MCF 10A (cell line): ENCODE measurements at regions not wholly inside any gene's neighbourhood (a gene's known extent, or its start where the extent isn't known, plus 50 kb on each side); places are given as distances from the start of the nearest gene placed in this dataset.

Experiments used
- BruUV-seq: library from RNA; stranded (reverse); fragments of 400-500 nt; replicated peaks from 2 replicates; lab custom pipeline; 2021; lab: Mats Ljungman, UMichigan
- CTCF ChIA-PET: fragments of 300-600 bp; sonication (Branson Sonifier 250); formaldehyde crosslinking; extraction: SDS; loops from one replicate; lab custom pipeline; 2021; ENCODE audit warnings: antibody characterized with exemption, inconsistent platforms; lab: Yijun Ruan, JAX
- POLR2A ChIA-PET: fragments of 300-600, 350-650 bp; sonication (Branson Sonifier 250); formaldehyde crosslinking; extraction: SDS; loops from one replicate; lab custom pipeline; 2020; ENCODE audit warnings: antibody characterized with exemption, inconsistent platforms; lab: Yijun Ruan, JAX
- DNase-seq: peaks from one replicate; pipeline ENCODE4 v3.0.0-alpha.2; 2018; ENCODE audit not compliant: unreplicated experiment
- H3K27ac Mint-ChIP-seq: one replicate; pipeline ENCODE4 v1.8.0; 2022; ENCODE audit warnings: mild to moderate bottlenecking, low read depth, mixed read lengths; ENCODE audit not compliant: unreplicated experiment
- H3K27me3 Mint-ChIP-seq: one replicate; pipeline ENCODE4 v1.8.0; 2022; ENCODE audit warnings: mixed read lengths; ENCODE audit not compliant: insufficient read depth, unreplicated experiment
- H3K36me3 Mint-ChIP-seq: one replicate; pipeline ENCODE4 v1.8.0; 2022; ENCODE audit warnings: mild to moderate bottlenecking, moderate library complexity, mixed read lengths; ENCODE audit not compliant: insufficient read depth, unreplicated experiment
- H3K4me1 Mint-ChIP-seq: one replicate; pipeline ENCODE4 v1.8.0; 2022; ENCODE audit warnings: mixed read lengths; ENCODE audit not compliant: insufficient read depth, unreplicated experiment
- H3K4me3 Mint-ChIP-seq: one replicate; pipeline ENCODE4 v1.8.0; 2022; ENCODE audit warnings: mild to moderate bottlenecking, moderate library complexity, mixed read lengths; ENCODE audit not compliant: unreplicated experiment
- H3K9me3 Mint-ChIP-seq: one replicate; pipeline ENCODE4 v1.8.0; 2022; ENCODE audit warnings: mixed read lengths; ENCODE audit not compliant: unreplicated experiment
- CTCF ChIP-seq: fragments of 200-600 bp; IDR thresholded peaks from one replicate; pipeline ENCODE4 v1.8.0; 2022; ENCODE audit warnings: antibody characterized with exemption, mild to moderate bottlenecking; ENCODE audit not compliant: unreplicated experiment
- intact Hi-C: fragments of 100-400 bp; cut with micrococcal nuclease; formaldehyde crosslinking; loops from 2 replicates; pipeline ENCODE4 v1.14.1; 2022

DNA sequence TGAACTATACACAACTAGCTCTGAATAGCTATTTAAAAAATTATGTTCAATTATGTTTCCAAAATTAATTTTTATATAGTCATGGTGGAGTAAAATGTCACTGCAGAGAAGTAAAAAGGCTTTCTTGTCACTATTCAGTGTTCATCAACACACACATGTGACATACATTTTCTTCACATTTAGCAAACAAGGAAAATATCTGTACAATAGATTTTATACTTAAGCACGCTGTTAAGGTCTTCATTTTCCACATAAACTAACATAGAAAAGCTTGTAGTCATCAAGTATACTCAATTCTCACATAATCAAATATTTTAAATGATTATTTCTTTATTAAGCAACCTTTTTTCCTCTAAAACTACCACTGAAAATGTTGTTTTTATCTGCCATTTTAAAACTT is 141.2 kb upstream of the DIO2 start:
- Mint-ChIP-seq H3K4me3 (no peak overlapping the region), H3K36me3 (no peaks in the 10 kb centered on the region), H3K9me3 (no peaks in the 10 kb centered on the region), H3K27me3 (no peaks in the 10 kb centered on the region), H3K27ac (no peak overlapping the region), H3K4me1 (no peaks in the 10 kb centered on the region)
- POLR2A ChIA-PET = no interaction called here
- CTCF ChIA-PET = interaction anchor here (0.7 kb wide), 1 partner anchor 15 kb away, joined by 3 read pairs; no protein-coding TSS in a partner anchor
- BruUV-seq = no TSS peak
- TF ChIP-seq CTCF = no peak
- intact Hi-C loops = loop anchor here (10.0 kb wide), 1 partner anchor 492 kb away; no protein-coding TSS in a partner anchor
- DNase-seq = no peak

- Mint-ChIP-seq H3K4me3 (no peak overlapping the region), H3K27me3 (no peaks in the 10 kb centered on the region), H3K4me1 (no peaks in the 10 kb centered on the region), H3K27ac (no peak overlapping the region), H3K9me3 (no peaks in the 10 kb centered on the region), H3K36me3 (no peaks in the 10 kb centered on the region)
- ChIA-PET POLR2A (interaction anchor here (0.7 kb wide), 1 partner anchor 1353 kb away, joined by 3 read pairs; no protein-coding TSS in a partner anchor), CTCF (interaction anchor here (1.0 kb wide), 2 partner anchors 137 to 295 kb away, joined by 3 read pairs; no protein-coding TSS in a partner anchor)
- no TSS peak for BruUV-seq
- intact Hi-C loops = loop anchor here (10.0 kb wide), 1 partner anchor 494 kb away; no protein-coding TSS in a partner anchor
- no peak for TF ChIP-seq CTCF
- DNase-seq = peak; percentile 3
These were observed 139.4 kb upstream of the DIO2 start for GRCh38 chr14:80350707-80351106.

DNA sequence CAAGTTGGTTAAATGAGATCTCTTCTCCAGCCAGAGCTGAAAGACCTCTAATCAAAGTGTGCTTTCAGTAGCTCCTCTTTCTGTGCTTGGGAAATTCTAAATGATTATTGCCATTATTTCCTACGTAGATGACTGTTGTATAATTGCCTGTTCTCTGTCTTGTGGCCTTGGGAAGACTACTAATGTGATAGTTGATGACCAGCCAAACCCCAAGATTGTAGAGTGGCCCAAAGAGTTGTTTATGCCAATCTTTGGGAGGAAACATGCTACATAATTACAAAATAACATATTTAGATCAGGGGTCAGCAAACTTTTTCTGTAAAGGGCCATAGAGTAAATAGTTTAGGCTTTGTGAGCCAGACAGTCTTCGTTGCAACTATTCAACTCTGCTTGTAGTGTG is 135.1 kb upstream of the DIO2 start:
- intact Hi-C loops = no loop called here
- ChIA-PET POLR2A (no interaction called here), CTCF (interaction anchor here (0.6 to 1.3 kb wide), 2 partner anchors 10 to 557 kb away, joined by 3 read pairs; no protein-coding TSS in a partner anchor)
- Mint-ChIP-seq H3K4me1 (no peaks in the 10 kb centered on the region), H3K4me3 (no peak overlapping the region), H3K9me3 (no peaks in the 10 kb centered on the region), H3K27me3 (no peaks in the 10 kb centered on the region), H3K27ac (no peak overlapping the region), H3K36me3 (no peaks in the 10 kb centered on the region)
- no TSS peak for BruUV-seq
- DNase-seq = no peak
- TF ChIP-seq CTCF = no peak

DNA sequence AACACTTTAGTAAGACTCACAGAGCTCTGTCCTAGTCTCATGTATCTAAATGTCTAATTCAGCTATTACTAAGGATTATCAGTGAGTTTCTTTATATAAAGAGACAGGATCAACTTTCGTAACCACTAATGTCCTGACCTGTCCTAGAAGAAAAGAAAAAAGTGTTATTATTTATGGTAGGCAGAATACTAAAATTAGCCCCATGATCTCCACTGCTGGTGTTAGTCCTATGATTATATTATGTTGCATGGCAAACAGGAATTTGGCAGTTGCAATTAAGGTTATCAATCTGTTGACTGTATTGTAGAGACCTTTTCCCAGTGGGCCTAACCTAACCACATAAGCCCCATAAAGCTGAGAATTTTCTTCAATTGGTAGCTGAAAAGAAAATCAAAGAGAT is 132.9 kb upstream of the DIO2 start:
- H3K4me3 Mint-ChIP-seq = no peak overlapping the region
- intact Hi-C loops = no loop called here
- TF ChIP-seq CTCF = no peak
- BruUV-seq = no TSS peak
- POLR2A ChIA-PET = no interaction called here
- no peaks in the 10 kb centered on the region for H3K27me3 Mint-ChIP-seq
- no peak for DNase-seq
- CTCF ChIA-PET = interaction anchor here (1.1 to 1.5 kb wide), 2 partner anchors 12 to 233 kb away, joined by 4 to 7 read pairs; no protein-coding TSS in a partner anchor
- no peaks in the 10 kb centered on the region for H3K4me1 Mint-ChIP-seq
- no peaks in the 10 kb centered on the region for H3K9me3 Mint-ChIP-seq
- no peak overlapping the region for H3K27ac Mint-ChIP-seq
- no peaks in the 10 kb centered on the region for H3K36me3 Mint-ChIP-seq
